ENCODE measurements at regions not wholly inside any gene's neighbourhood (a gene's known extent, or its start where the extent isn't known, plus 50 kb on each side); places are given as distances from the start of the nearest gene placed in this dataset.
"Not testable (repeated sequence)": the region's sequence is repeated elsewhere in the genome, so short reads cannot be mapped to it uniquely, and the experiment has no call there.

GRCh38 chr3:66652100-66652499 is 151.3 kb upstream of the LRIG1 start:
- FAIRE-seq; H3K27ac ChIP-seq (ENCODE audit: low read depth in 1 of 3, low read length in 2 of 3); H3K9me3 ChIP-seq (ENCODE audit: control insufficient read depth in 2 of 2, insufficient read depth in 1 of 2, low read depth in 1 of 2, low read length in 1 of 2); H3K4me3 ChIP-seq (ENCODE audit: low read depth in 1 of 3, low read length in 3 of 3); H3K4me1 ChIP-seq (ENCODE audit: control insufficient read depth in 3 of 3, insufficient read depth in 2 of 3, low read depth in 1 of 3, low read length in 2 of 3); H3K27me3 ChIP-seq (ENCODE audit: control insufficient read depth in 3 of 3, insufficient read depth in 3 of 3, low read length in 3 of 3); DNase-seq; H3K36me3 ChIP-seq (ENCODE audit: control insufficient read depth in 3 of 3, insufficient read depth in 2 of 3, low read depth in 1 of 3, low read length in 3 of 3): not testable (repeated sequence)
- 94 to 98% (median 98%) methylated on average over 3 to 4 of the region's 4 CpGs for WGBS, 3 donors

- Histone ChIP-seq H3K9me3 (ENCODE audit: control insufficient read depth in 2 of 2, insufficient read depth in 1 of 2, low read depth in 1 of 2, low read length in 1 of 2) (no peaks in the 10 kb centered on the region), H3K36me3 (ENCODE audit: control insufficient read depth in 3 of 3, insufficient read depth in 2 of 3, low read depth in 1 of 3, low read length in 3 of 3) (no peaks in the 10 kb centered on the region), H3K4me1 (ENCODE audit: control insufficient read depth in 3 of 3, insufficient read depth in 2 of 3, low read depth in 1 of 3, low read length in 2 of 3) (peaks cover 0 to 3% (median 0%) of the 10 kb centered on the region in 3 donors), H3K27ac (ENCODE audit: low read depth in 1 of 3, low read length in 2 of 3) (no peak overlapping the region), H3K4me3 (ENCODE audit: low read depth in 1 of 3, low read length in 3 of 3) (no peak overlapping the region), H3K27me3 (ENCODE audit: control insufficient read depth in 3 of 3, insufficient read depth in 3 of 3, low read length in 3 of 3) (no peaks in the 10 kb centered on the region)
- no peak for DNase-seq
- 66 to 80% (median 72%) methylated on average over 3 of the region's 3 CpGs for WGBS, 3 donors
- FAIRE-seq, result no peak
Observed at GRCh38 chr3:66655044-66655443, 154.2 kb upstream of the LRIG1 start.

GRCh38 chr3:66655671-66656070 is 154.8 kb upstream of the LRIG1 start:
- Histone ChIP-seq H3K27ac (ENCODE audit: low read depth in 1 of 3, low read length in 2 of 3) (no peak overlapping the region), H3K4me1 (ENCODE audit: control insufficient read depth in 3 of 3, insufficient read depth in 2 of 3, low read depth in 1 of 3, low read length in 2 of 3) (peaks cover 0 to 3% (median 0%) of the 10 kb centered on the region in 3 donors), H3K36me3 (ENCODE audit: control insufficient read depth in 3 of 3, insufficient read depth in 2 of 3, low read depth in 1 of 3, low read length in 3 of 3) (no peaks in the 10 kb centered on the region), H3K27me3 (ENCODE audit: control insufficient read depth in 3 of 3, insufficient read depth in 3 of 3, low read length in 3 of 3) (no peaks in the 10 kb centered on the region), H3K9me3 (ENCODE audit: control insufficient read depth in 2 of 2, insufficient read depth in 1 of 2, low read depth in 1 of 2, low read length in 1 of 2) (no peaks in the 10 kb centered on the region), H3K4me3 (ENCODE audit: low read depth in 1 of 3, low read length in 3 of 3) (no peak overlapping the region)
- 76 to 84% (median 79%) methylated on average over 8 of the region's 8 CpGs for WGBS, 3 donors
- no peak for FAIRE-seq
- no peak for DNase-seq

GRCh38 chr3:66656609-66657008 is 155.8 kb upstream of the LRIG1 start:
- H3K9me3 ChIP-seq (ENCODE audit: control insufficient read depth in 2 of 2, insufficient read depth in 1 of 2, low read depth in 1 of 2, low read length in 1 of 2), result no peaks in the 10 kb centered on the region
- H3K4me3 ChIP-seq (ENCODE audit: low read depth in 1 of 3, low read length in 3 of 3), result no peak overlapping the region
- DNase-seq (no peak), FAIRE-seq (no peak)
- WGBS, 3 donors, result 83 to 87% (median 83%) methylated on average over 8 of the region's 8 CpGs
- H3K27ac ChIP-seq (ENCODE audit: low read depth in 1 of 3, low read length in 2 of 3), result no peak overlapping the region
- no peaks in the 10 kb centered on the region for H3K36me3 ChIP-seq (ENCODE audit: control insufficient read depth in 3 of 3, insufficient read depth in 2 of 3, low read depth in 1 of 3, low read length in 3 of 3)
- peaks cover 0 to 3% (median 0%) of the 10 kb centered on the region in 3 donors for H3K4me1 ChIP-seq (ENCODE audit: control insufficient read depth in 3 of 3, insufficient read depth in 2 of 3, low read depth in 1 of 3, low read length in 2 of 3)
- H3K27me3 ChIP-seq (ENCODE audit: control insufficient read depth in 3 of 3, insufficient read depth in 3 of 3, low read length in 3 of 3), result no peaks in the 10 kb centered on the region

GRCh38 chr3:66659056-66659455 is 158.2 kb upstream of the LRIG1 start:
- Histone ChIP-seq H3K9me3 (ENCODE audit: control insufficient read depth in 2 of 2, insufficient read depth in 1 of 2, low read depth in 1 of 2, low read length in 1 of 2) (no peaks in the 10 kb centered on the region), H3K36me3 (ENCODE audit: control insufficient read depth in 3 of 3, insufficient read depth in 2 of 3, low read depth in 1 of 3, low read length in 3 of 3) (no peaks in the 10 kb centered on the region), H3K27me3 (ENCODE audit: control insufficient read depth in 3 of 3, insufficient read depth in 3 of 3, low read length in 3 of 3) (no peaks in the 10 kb centered on the region), H3K4me1 (ENCODE audit: control insufficient read depth in 3 of 3, insufficient read depth in 2 of 3, low read depth in 1 of 3, low read length in 2 of 3) (peaks cover 0 to 3% (median 0%) of the 10 kb centered on the region in 3 donors), H3K27ac (ENCODE audit: low read depth in 1 of 3, low read length in 2 of 3) (no peak overlapping the region), H3K4me3 (ENCODE audit: low read depth in 1 of 3, low read length in 3 of 3) (no peak overlapping the region)
- 87 to 96% (median 88%) methylated on average over 1 of the region's 1 CpG for WGBS, 3 donors
- FAIRE-seq (no peak), DNase-seq (no peak)

- H3K9me3 ChIP-seq (ENCODE audit: control insufficient read depth in 2 of 2, insufficient read depth in 1 of 2, low read depth in 1 of 2, low read length in 1 of 2), result no peaks in the 10 kb centered on the region
- FAIRE-seq (no peak), DNase-seq (no peak)
- no peak overlapping the region for H3K4me3 ChIP-seq (ENCODE audit: low read depth in 1 of 3, low read length in 3 of 3)
- peaks cover 4 to 19% (median 6%) of the 10 kb centered on the region in 3 donors for H3K4me1 ChIP-seq (ENCODE audit: control insufficient read depth in 3 of 3, insufficient read depth in 2 of 3, low read depth in 1 of 3, low read length in 2 of 3)
- no peaks in the 10 kb centered on the region for H3K36me3 ChIP-seq (ENCODE audit: control insufficient read depth in 3 of 3, insufficient read depth in 2 of 3, low read depth in 1 of 3, low read length in 3 of 3)
- no peaks in the 10 kb centered on the region for H3K27me3 ChIP-seq (ENCODE audit: control insufficient read depth in 3 of 3, insufficient read depth in 3 of 3, low read length in 3 of 3)
- WGBS, 3 donors, result 80 to 96% (median 84%) methylated on average over 4 of the region's 4 CpGs
- H3K27ac ChIP-seq (ENCODE audit: low read depth in 1 of 3, low read length in 2 of 3), result no peak overlapping the region
Observed at GRCh38 chr3:66661628-66662027, 160.8 kb upstream of the LRIG1 start.

- no peaks in the 10 kb centered on the region for H3K27me3 ChIP-seq (ENCODE audit: control insufficient read depth in 3 of 3, insufficient read depth in 3 of 3, low read length in 3 of 3)
- no peak overlapping the region for H3K4me3 ChIP-seq (ENCODE audit: low read depth in 1 of 3, low read length in 3 of 3)
- peaks cover 4 to 29% (median 6%) of the 10 kb centered on the region in 3 donors for H3K4me1 ChIP-seq (ENCODE audit: control insufficient read depth in 3 of 3, insufficient read depth in 2 of 3, low read depth in 1 of 3, low read length in 2 of 3)
- FAIRE-seq (no peak), DNase-seq (no peak)
- H3K36me3 ChIP-seq (ENCODE audit: control insufficient read depth in 3 of 3, insufficient read depth in 2 of 3, low read depth in 1 of 3, low read length in 3 of 3), result no peaks in the 10 kb centered on the region
- 80 to 89% (median 81%) methylated on average over 6 of the region's 6 CpGs for WGBS, 3 donors
- no peak overlapping the region for H3K27ac ChIP-seq (ENCODE audit: low read depth in 1 of 3, low read length in 2 of 3)
- no peaks in the 10 kb centered on the region for H3K9me3 ChIP-seq (ENCODE audit: control insufficient read depth in 2 of 2, insufficient read depth in 1 of 2, low read depth in 1 of 2, low read length in 1 of 2)
Observed at GRCh38 chr3:66662894-66663293, 162.1 kb upstream of the LRIG1 start.

GRCh38 chr3:66665021-66665695 is 164.3 kb upstream of the LRIG1 start:
- peaks cover 4 to 29% (median 6%) of the 10 kb centered on the region in 3 donors for H3K4me1 ChIP-seq (ENCODE audit: control insufficient read depth in 3 of 3, insufficient read depth in 2 of 3, low read depth in 1 of 3, low read length in 2 of 3)
- DNase-seq (peak; percentile 47 to 88), FAIRE-seq (no peak)
- no peak overlapping the region for H3K4me3 ChIP-seq (ENCODE audit: low read depth in 1 of 3, low read length in 3 of 3)
- no peaks in the 10 kb centered on the region for H3K27me3 ChIP-seq (ENCODE audit: control insufficient read depth in 3 of 3, insufficient read depth in 3 of 3, low read length in 3 of 3)
- peak overlapping the region in 1 of 3 donors; percentile 9 for H3K27ac ChIP-seq (ENCODE audit: low read depth in 1 of 3, low read length in 2 of 3)
- H3K36me3 ChIP-seq (ENCODE audit: control insufficient read depth in 3 of 3, insufficient read depth in 2 of 3, low read depth in 1 of 3, low read length in 3 of 3), result no peaks in the 10 kb centered on the region
- WGBS, 3 donors, result 16 to 65% (median 41%) methylated on average over 5 of the region's 5 CpGs
- no peaks in the 10 kb centered on the region for H3K9me3 ChIP-seq (ENCODE audit: control insufficient read depth in 2 of 2, insufficient read depth in 1 of 2, low read depth in 1 of 2, low read length in 1 of 2)

- no peaks in the 10 kb centered on the region for H3K9me3 ChIP-seq (ENCODE audit: control insufficient read depth in 2 of 2, insufficient read depth in 1 of 2, low read depth in 1 of 2, low read length in 1 of 2)
- peaks cover 4 to 29% (median 6%) of the 10 kb centered on the region in 3 donors for H3K4me1 ChIP-seq (ENCODE audit: control insufficient read depth in 3 of 3, insufficient read depth in 2 of 3, low read depth in 1 of 3, low read length in 2 of 3)
- H3K4me3 ChIP-seq (ENCODE audit: low read depth in 1 of 3, low read length in 3 of 3), result no peak overlapping the region
- H3K36me3 ChIP-seq (ENCODE audit: control insufficient read depth in 3 of 3, insufficient read depth in 2 of 3, low read depth in 1 of 3, low read length in 3 of 3), result no peaks in the 10 kb centered on the region
- no peak overlapping the region for H3K27ac ChIP-seq (ENCODE audit: low read depth in 1 of 3, low read length in 2 of 3)
- FAIRE-seq (no peak), DNase-seq (no peak)
- H3K27me3 ChIP-seq (ENCODE audit: control insufficient read depth in 3 of 3, insufficient read depth in 3 of 3, low read length in 3 of 3), result no peaks in the 10 kb centered on the region
Observed at GRCh38 chr3:66666362-66666761, 165.5 kb upstream of the LRIG1 start.

Data from small intestine (tissue), 7 donors.